ENCODE measurements at regions not wholly inside any gene's neighbourhood (a gene's known extent, or its start where the extent isn't known, plus 50 kb on each side); places are given as distances from the start of the nearest gene placed in this dataset.
A peak's percentile ranks its signal among the peaks of the same experiment; 100 is the strongest.

DNA sequence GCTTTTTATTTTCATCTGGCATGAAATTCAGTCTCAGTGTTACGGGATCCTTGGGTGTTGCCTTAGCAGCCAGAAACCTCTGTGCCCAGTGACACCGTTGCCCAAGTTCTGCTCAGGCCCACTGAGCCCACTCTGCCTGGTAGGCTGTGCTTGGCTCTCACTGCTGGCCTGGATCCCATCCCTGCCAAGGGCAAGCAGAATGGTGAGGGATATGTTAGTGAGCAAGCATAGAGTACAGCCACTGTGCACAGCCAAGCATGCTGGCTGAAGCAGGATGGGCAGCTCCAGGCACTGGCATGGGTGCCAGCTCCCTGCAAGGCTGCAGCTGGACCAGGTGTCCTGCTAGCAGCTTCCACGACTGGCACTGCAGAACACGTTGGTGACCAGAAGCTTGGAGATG, 194.7 kb upstream of the TFPI start:
- ATAC-seq = no peak
- TF ChIP-seq ZNF70 (CRISPR knock-in tag; IDR thresholded peaks at IDR 0.05) = no peak
- no peak for TF ChIP-seq TCF4 (CRISPR knock-in tag; IDR thresholded peaks at IDR 0.05; ENCODE audit: borderline replicate concordance)
- no peak for TF ChIP-seq ARNTL (CRISPR knock-in tag; IDR thresholded peaks at IDR 0.05; ENCODE audit: borderline replicate concordance, low read depth)

DNA sequence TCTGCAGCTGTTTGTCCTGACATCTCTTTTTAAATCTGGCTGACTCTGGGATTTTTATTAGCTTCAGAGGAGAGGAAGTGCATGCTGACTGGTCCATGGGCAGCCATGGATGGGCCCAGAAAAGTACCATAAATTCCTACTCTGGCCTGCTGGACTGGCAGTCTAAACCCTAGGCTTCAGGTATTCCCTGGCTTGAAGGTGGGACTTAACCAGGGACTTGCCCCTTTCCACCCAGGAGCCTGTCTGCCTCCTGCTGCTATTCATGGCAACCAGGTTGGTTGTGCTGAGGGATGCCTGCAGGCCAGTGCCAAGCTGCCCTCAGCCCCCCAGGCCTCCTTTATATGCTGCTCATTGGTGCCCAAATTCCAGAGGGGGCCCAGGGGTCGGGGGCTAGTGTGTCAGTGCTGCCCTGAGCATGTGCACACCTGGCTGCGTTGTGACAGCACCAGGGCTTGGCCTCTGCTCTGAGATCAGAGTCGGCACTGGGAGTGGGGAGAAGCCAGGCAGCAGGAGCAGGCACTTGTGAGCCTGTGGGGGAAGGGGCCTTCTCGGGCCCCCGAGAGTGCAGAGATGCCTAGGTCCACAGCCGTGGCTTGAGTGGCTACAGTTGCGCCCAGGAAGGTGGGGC, 195.7 kb upstream of the TFPI start:
- no peak for ATAC-seq
- no peak for TF ChIP-seq ISL1 (CRISPR knock-in tag; IDR thresholded peaks at IDR 0.05)
- TF ChIP-seq ARNTL (CRISPR knock-in tag; IDR thresholded peaks at IDR 0.05; ENCODE audit: borderline replicate concordance, low read depth) = no peak
- TF ChIP-seq PPARA (CRISPR knock-in tag; IDR thresholded peaks at IDR 0.05; ENCODE audit: borderline replicate concordance) = no peak
- no peak for TF ChIP-seq ZFP3 (CRISPR knock-in tag; IDR thresholded peaks at IDR 0.05)
- TF ChIP-seq, protein P1, sequence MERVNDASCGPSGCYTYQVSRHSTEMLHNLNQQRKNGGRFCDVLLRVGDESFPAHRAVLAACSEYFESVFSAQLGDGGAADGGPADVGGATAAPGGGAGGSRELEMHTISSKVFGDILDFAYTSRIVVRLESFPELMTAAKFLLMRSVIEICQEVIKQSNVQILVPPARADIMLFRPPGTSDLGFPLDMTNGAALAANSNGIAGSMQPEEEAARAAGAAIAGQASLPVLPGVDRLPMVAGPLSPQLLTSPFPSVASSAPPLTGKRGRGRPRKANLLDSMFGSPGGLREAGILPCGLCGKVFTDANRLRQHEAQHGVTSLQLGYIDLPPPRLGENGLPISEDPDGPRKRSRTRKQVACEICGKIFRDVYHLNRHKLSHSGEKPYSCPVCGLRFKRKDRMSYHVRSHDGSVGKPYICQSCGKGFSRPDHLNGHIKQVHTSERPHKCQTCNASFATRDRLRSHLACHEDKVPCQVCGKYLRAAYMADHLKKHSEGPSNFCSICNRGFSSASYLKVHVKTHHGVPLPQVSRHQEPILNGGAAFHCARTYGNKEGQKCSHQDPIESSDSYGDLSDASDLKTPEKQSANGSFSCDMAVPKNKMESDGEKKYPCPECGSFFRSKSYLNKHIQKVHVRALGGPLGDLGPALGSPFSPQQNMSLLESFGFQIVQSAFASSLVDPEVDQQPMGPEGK (CRISPR knock-in tag; IDR thresholded peaks at IDR 0.05; ENCODE audit: borderline replicate concordance) = no peak
- TF ChIP-seq TOX (CRISPR knock-in tag; IDR thresholded peaks at IDR 0.05; ENCODE audit: borderline replicate concordance) = no peak
- no peak for TF ChIP-seq RARB (CRISPR knock-in tag; IDR thresholded peaks at IDR 0.05)
- no peak for TF ChIP-seq ZNF70 (CRISPR knock-in tag; IDR thresholded peaks at IDR 0.05)
- no peak for TF ChIP-seq ESRRG (CRISPR knock-in tag; IDR thresholded peaks at IDR 0.05)

DNA sequence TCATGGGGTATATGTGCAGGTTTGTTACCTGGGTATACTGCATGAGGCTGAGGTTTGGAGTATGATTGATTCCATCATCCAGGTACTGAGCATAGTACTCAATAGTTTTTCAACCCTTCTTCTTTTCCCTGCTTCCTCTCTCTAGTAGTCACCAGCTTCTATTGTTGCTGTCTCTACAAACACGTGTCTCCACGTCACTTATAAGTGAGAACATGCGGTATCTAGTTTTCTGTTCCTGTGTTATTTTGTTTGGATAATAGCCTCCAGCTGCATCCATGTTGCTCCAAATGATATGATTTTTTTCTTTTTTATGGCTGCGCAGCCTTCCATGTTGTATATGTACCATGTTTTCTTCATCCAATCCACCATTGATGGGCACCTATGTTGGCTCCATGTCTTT, 214.8 kb upstream of the TFPI start:
- no peak for ATAC-seq
- TF ChIP-seq SNAI2 (CRISPR knock-in tag; IDR thresholded peaks at IDR 0.05) (no peak), RARB (CRISPR knock-in tag; IDR thresholded peaks at IDR 0.05) (no peak), ARNTL (CRISPR knock-in tag; IDR thresholded peaks at IDR 0.05; ENCODE audit: borderline replicate concordance, low read depth) (no peak), ZFP30 (CRISPR knock-in tag; IDR thresholded peaks at IDR 0.05) (no peak), ESRRG (CRISPR knock-in tag; IDR thresholded peaks at IDR 0.05) (no peak), TCF4 (CRISPR knock-in tag; IDR thresholded peaks at IDR 0.05; ENCODE audit: borderline replicate concordance) (no peak), TOX (CRISPR knock-in tag; IDR thresholded peaks at IDR 0.05; ENCODE audit: borderline replicate concordance) (no peak), PPARA (CRISPR knock-in tag; IDR thresholded peaks at IDR 0.05; ENCODE audit: borderline replicate concordance) (no peak)
- TF ChIP-seq, protein P2, sequence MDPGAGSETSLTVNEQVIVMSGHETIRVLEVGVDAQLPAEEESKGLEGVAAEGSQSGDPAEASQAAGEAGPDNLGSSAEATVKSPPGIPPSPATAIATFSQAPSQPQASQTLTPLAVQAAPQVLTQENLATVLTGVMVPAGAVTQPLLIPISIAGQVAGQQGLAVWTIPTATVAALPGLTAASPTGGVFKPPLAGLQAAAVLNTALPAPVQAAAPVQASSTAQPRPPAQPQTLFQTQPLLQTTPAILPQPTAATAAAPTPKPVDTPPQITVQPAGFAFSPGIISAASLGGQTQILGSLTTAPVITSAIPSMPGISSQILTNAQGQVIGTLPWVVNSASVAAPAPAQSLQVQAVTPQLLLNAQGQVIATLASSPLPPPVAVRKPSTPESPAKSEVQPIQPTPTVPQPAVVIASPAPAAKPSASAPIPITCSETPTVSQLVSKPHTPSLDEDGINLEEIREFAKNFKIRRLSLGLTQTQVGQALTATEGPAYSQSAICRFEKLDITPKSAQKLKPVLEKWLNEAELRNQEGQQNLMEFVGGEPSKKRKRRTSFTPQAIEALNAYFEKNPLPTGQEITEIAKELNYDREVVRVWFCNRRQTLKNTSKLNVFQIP (CRISPR knock-in tag; IDR thresholded peaks at IDR 0.05; ENCODE audit: borderline replicate concordance, low read depth) = no peak
- TF ChIP-seq, protein P3, sequence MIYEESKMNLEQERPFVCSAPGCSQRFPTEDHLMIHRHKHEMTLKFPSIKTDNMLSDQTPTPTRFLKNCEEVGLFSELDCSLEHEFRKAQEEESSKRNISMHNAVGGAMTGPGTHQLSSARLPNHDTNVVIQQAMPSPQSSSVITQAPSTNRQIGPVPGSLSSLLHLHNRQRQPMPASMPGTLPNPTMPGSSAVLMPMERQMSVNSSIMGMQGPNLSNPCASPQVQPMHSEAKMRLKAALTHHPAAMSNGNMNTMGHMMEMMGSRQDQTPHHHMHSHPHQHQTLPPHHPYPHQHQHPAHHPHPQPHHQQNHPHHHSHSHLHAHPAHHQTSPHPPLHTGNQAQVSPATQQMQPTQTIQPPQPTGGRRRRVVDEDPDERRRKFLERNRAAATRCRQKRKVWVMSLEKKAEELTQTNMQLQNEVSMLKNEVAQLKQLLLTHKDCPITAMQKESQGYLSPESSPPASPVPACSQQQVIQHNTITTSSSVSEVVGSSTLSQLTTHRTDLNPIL (CRISPR knock-in tag; IDR thresholded peaks at IDR 0.05; ENCODE audit: low read depth) = no peak
- TF ChIP-seq, protein P4, sequence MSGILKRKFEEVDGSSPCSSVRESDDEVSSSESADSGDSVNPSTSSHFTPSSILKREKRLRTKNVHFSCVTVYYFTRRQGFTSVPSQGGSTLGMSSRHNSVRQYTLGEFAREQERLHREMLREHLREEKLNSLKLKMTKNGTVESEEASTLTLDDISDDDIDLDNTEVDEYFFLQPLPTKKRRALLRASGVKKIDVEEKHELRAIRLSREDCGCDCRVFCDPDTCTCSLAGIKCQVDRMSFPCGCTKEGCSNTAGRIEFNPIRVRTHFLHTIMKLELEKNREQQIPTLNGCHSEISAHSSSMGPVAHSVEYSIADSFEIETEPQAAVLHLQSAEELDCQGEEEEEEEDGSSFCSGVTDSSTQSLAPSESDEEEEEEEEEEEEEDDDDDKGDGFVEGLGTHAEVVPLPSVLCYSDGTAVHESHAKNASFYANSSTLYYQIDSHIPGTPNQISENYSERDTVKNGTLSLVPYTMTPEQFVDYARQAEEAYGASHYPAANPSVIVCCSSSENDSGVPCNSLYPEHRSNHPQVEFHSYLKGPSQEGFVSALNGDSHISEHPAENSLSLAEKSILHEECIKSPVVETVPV (CRISPR knock-in tag; IDR thresholded peaks at IDR 0.05) = no peak
- TF ChIP-seq, protein P5, sequence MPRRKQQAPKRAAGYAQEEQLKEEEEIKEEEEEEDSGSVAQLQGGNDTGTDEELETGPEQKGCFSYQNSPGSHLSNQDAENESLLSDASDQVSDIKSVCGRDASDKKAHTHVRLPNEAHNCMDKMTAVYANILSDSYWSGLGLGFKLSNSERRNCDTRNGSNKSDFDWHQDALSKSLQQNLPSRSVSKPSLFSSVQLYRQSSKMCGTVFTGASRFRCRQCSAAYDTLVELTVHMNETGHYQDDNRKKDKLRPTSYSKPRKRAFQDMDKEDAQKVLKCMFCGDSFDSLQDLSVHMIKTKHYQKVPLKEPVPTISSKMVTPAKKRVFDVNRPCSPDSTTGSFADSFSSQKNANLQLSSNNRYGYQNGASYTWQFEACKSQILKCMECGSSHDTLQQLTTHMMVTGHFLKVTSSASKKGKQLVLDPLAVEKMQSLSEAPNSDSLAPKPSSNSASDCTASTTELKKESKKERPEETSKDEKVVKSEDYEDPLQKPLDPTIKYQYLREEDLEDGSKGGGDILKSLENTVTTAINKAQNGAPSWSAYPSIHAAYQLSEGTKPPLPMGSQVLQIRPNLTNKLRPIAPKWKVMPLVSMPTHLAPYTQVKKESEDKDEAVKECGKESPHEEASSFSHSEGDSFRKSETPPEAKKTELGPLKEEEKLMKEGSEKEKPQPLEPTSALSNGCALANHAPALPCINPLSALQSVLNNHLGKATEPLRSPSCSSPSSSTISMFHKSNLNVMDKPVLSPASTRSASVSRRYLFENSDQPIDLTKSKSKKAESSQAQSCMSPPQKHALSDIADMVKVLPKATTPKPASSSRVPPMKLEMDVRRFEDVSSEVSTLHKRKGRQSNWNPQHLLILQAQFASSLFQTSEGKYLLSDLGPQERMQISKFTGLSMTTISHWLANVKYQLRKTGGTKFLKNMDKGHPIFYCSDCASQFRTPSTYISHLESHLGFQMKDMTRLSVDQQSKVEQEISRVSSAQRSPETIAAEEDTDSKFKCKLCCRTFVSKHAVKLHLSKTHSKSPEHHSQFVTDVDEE (CRISPR knock-in tag; IDR thresholded peaks at IDR 0.05) = no peak

DNA sequence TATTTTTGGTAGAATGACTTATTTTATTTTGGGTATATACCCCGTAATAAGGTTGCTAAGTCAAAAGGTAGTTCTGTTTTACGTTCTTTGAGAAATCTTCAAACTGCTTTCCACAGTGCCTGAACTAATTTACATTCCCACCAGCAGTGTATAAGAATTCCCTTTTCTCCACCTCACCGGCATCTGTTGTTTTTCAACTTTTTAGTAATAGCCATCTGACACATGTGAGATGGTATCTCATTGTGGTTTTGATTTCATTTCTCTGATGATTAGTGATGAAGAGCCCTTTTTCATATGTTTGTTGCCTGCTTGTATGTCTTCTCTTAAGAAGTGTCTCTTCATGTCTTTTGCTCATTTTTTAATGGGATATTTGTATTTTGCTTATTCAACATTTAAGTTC, 215.2 kb upstream of the TFPI start:
- peak; percentile 53 for ATAC-seq
- TF ChIP-seq ISL1 (CRISPR knock-in tag; IDR thresholded peaks at IDR 0.05) (peak; percentile 50), BACH2 (CRISPR knock-in tag; IDR thresholded peaks at IDR 0.05; ENCODE audit: borderline replicate concordance) (no peak), ZNF565 (CRISPR knock-in tag; conservative IDR thresholded peaks at IDR 0.05; ENCODE audit: low read depth) (no peak), TOX (CRISPR knock-in tag; IDR thresholded peaks at IDR 0.05; ENCODE audit: borderline replicate concordance) (no peak)
- TF ChIP-seq, protein P3 (CRISPR knock-in tag; IDR thresholded peaks at IDR 0.05; ENCODE audit: low read depth) = no peak

All from SK-N-SH treated with all-trans-retinoic acid at 6 μM for 48 hours (cell line).